ENCODE measurements at regions not wholly inside any gene's neighbourhood (a gene's known extent, or its start where the extent isn't known, plus 50 kb on each side); places are given as distances from the start of the nearest gene placed in this dataset.
A peak's percentile ranks its signal among the peaks of the same experiment; 100 is the strongest.

DNA sequence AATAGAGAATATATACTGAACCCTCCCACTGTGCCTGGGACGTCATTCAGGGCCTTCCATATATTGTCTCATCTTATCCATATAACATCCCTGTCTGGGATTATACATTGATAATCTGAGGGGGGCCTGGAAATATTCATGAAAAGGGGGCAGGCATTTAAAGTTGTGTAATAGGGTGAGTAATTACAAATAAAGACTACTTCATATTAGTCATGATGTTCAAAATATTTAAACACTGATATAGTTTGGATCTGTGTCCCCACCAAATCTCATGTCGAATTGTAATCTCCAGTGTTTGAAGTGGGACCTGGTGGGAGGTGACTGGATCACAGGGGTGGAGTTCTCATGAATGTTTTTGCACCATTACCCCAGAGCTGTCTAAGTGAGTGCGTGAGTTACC lies 97.8 kb downstream of the AQP9 start:
- DNase-seq (ENCODE audit: low read depth), result no peak

GRCh38 chr15:58240191-58240932 lies 102.2 kb downstream of the AQP9 start:
- DNase-seq (ENCODE audit: low read depth), result no peak

GRCh38 chr15:58241872-58242271 lies 103.7 kb downstream of the AQP9 start:
- DNase-seq (ENCODE audit: low read depth), result no peak

GRCh38 chr15:58243070-58243469 lies 104.9 kb downstream of the AQP9 start:
- no peak for DNase-seq (ENCODE audit: low read depth)

GRCh38 chr15:58244536-58244935 lies 106.4 kb downstream of the AQP9 start:
- DNase-seq (ENCODE audit: low read depth), result no peak

GRCh38 chr15:58246041-58246440 lies 107.9 kb downstream of the AQP9 start:
- no peak for DNase-seq (ENCODE audit: low read depth)

- DNase-seq (ENCODE audit: low read depth), result no peak
Measured at GRCh38 chr15:58247855-58248842, 110.0 kb downstream of the AQP9 start.

GRCh38 chr15:58249646-58250312 lies 111.6 kb downstream of the AQP9 start:
- no peak for DNase-seq (ENCODE audit: low read depth)

- DNase-seq (ENCODE audit: low read depth), result no peak
Measured at GRCh38 chr15:58252586-58253323, 114.6 kb downstream of the AQP9 start.

GRCh38 chr15:58257776-58258325 lies 119.7 kb downstream of the AQP9 start:
- DNase-seq (ENCODE audit: low read depth), result no peak

GRCh38 chr15:58258501-58259292 lies 120.5 kb downstream of the AQP9 start:
- DNase-seq (ENCODE audit: low read depth), result no peak

DNA sequence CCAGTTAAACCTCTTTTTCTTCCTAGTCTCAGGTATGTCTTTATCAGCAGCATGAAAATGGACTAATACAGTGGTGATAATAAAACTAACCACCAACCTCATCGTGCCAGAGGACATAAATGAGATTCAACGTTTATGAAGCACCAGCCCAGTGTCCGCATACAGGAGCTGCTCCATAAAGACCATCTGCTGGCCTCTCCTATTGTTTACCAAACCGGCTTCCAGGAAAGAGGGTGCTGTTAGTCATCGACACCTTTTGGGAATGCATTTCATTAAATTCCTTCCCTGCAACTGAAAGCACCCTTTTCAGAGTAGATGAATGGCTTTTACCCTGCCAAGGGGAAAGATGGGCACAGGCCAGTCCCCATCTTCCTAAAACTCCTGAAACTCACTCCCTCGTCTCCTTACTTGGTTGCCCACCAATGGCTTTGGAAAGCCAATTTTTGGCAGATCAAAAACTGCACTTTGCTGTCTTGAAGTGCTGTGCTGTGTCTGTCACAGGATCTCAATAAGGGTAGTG lies 122.1 kb downstream of the AQP9 start:
- peak; percentile 22 for DNase-seq (ENCODE audit: low read depth)

GRCh38 chr15:58260725-58261267 lies 122.6 kb downstream of the AQP9 start:
- DNase-seq (ENCODE audit: low read depth), result peak; percentile 93

- DNase-seq (ENCODE audit: low read depth), result no peak
Measured at GRCh38 chr15:58261368-58261767, 123.2 kb downstream of the AQP9 start.

GRCh38 chr15:58264053-58264971 lies 126.1 kb downstream of the AQP9 start:
- no peak for DNase-seq (ENCODE audit: low read depth)

DNA sequence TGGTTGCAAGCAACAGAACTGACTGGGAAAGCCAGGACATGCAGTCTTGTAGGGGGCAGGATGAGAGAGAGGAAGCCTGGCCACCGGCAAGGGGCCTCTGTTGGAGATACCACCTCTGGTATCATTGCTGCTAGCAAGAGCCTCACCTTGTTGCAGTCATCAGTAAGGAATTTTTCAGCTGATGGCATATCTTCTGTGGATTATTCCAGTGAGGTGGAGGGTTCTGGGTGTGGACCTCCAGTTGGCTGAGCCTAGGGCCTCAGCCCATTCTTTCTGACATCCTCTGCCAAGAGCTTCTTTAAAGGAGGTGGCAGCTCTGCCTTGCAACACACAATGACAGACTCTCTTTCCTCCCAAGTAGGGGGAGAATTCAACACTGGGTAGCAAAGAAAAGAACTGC lies 128.9 kb downstream of the AQP9 start:
- no peak for DNase-seq (ENCODE audit: low read depth)

DNA sequence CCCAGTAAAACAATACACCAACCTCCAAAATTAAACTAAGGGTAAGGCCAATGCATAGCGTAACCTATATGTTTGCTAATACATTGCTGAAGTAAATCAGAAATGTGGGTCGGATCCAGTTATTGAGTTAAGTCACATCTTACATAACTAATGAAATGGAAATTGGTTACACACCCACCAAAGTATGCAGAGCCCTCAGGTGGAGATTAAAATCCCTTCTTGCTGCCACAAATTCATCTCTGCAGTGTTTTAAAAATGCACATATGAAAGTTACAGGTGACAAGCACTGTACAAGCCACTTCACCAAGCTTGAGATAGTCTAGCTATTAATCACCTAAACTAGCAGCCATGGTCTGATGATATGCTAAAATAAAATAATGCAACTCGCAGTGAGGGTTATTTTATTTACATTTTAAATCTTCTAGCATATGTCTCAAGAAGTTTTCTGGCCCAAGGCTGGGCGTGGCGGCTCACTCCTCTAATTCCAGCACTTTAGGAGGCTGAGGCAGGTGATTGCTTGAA lies 130.6 kb downstream of the AQP9 start:
- no peak for DNase-seq (ENCODE audit: low read depth)

Measured in M059J (cell line).